Esophagus muscularis mucosa (tissue), 4 donors: ENCODE measurements at regions not wholly inside any gene's neighbourhood (a gene's known extent, or its start where the extent isn't known, plus 50 kb on each side); places are given as distances from the start of the nearest gene placed in this dataset.

Experiments used
- EP300 ChIP-seq: sonication (generic); formaldehyde crosslinking; IDR thresholded peaks from one replicate; pipeline ENCODE4 v1.6.1; 2017; ENCODE audit warnings: antibody characterized with exemption
- POLR2A ChIP-seq: fragments of 450-650 bp; IDR thresholded peaks from one replicate; pipeline ENCODE4 v1.6.1; 2017; ENCODE audit warnings: antibody characterized with exemption, moderate library complexity, mild to moderate bottlenecking, low read depth
- POLR2AphosphoS5 ChIP-seq, 2 donors: sonication (generic); formaldehyde crosslinking; IDR thresholded peaks; one replicate each; pipeline ENCODE4 v1.6.1; 2017; ENCODE audit warnings: antibody characterized with exemption in 2 of 2
- TF ChIP-seq, protein P1 (sequence below), 3 experiments: fragments of 200-600 bp in 2 of 3; fragments of 450-650 bp in 1 of 3; sonication (generic) in 2 of 3; IDR thresholded peaks; one replicate each; pipeline ENCODE4 v1.5.1; 2017 to 2019; ENCODE audit warnings: antibody characterized with exemption in 3 of 3, mild to moderate bottlenecking in 2 of 3, moderate library complexity in 1 of 3

DNA sequence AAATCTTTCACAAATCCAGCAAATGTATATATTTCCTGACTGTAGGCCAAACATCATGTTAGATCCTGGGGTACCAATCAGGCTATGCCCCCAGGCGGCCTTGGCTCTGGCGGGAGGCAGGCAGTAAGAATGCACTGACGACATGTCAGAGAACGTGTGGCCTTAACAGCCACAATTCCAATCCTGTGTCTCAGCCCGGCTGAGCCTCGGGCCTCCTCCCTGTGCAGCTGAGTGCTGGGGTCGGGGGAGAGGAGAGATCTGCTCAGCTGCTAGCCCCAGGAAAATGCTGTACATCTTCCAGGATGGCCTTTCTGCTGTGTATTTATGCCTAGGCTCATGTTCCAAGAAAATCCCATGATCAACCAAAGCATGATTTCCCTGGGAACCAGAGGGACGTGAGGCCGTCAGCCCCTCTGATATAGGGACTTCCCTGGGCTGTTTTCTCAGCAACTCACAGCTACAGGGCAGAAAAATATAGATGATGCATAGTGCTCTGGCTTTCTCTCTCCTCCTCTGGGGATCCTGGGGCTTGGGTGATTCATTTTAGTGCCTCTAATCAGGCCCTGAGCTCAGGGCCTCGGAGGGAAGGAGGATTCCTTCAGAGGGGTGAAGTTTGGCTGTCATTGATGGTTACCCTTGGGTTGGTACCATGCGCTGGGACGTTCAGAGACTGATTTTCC, 604.0 kb downstream of the HS3ST4 start:
- TF ChIP-seq POLR2A (no peak), POLR2AphosphoS5 (IDR thresholded peaks at IDR 0.05) (no peak), EP300 (no peak)
- TF ChIP-seq, protein P1, sequence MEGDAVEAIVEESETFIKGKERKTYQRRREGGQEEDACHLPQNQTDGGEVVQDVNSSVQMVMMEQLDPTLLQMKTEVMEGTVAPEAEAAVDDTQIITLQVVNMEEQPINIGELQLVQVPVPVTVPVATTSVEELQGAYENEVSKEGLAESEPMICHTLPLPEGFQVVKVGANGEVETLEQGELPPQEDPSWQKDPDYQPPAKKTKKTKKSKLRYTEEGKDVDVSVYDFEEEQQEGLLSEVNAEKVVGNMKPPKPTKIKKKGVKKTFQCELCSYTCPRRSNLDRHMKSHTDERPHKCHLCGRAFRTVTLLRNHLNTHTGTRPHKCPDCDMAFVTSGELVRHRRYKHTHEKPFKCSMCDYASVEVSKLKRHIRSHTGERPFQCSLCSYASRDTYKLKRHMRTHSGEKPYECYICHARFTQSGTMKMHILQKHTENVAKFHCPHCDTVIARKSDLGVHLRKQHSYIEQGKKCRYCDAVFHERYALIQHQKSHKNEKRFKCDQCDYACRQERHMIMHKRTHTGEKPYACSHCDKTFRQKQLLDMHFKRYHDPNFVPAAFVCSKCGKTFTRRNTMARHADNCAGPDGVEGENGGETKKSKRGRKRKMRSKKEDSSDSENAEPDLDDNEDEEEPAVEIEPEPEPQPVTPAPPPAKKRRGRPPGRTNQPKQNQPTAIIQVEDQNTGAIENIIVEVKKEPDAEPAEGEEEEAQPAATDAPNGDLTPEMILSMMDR (IDR thresholded peaks at IDR 0.05) = no peak
